Smooth muscle cell (in vitro differentiated cells): ENCODE measurements at regions not wholly inside any gene's neighbourhood (a gene's known extent, or its start where the extent isn't known, plus 50 kb on each side); places are given as distances from the start of the nearest gene placed in this dataset.

Source experiments
- DNase-seq: peaks from one replicate; lab custom pipeline; 2025; ENCODE audit not compliant: unreplicated experiment; lab: John Stamatoyannopoulos, UW
- H2AFZ ChIP-seq: fragments of 200-600 bp; sonication (generic); 2 replicates; pipeline ENCODE4 v1.6.0; 2016; ENCODE audit warnings: antibody characterized with exemption, low read depth, mild to moderate bottlenecking
- H3F3A ChIP-seq: fragments of 200-600 bp; sonication (generic); 2 replicates; pipeline ENCODE4 v1.6.0; 2017; ENCODE audit warnings: antibody characterized with exemption, low read depth
- H3K27ac ChIP-seq: fragments of 200-600 bp; sonication (generic); 2 replicates; pipeline ENCODE4 v1.5.1; 2016; ENCODE audit warnings: low read depth, mild to moderate bottlenecking
- H3K27me3 ChIP-seq: fragments of 200-600 bp; sonication (generic); 2 replicates; pipeline ENCODE4 v1.6.1; 2016; ENCODE audit warnings: low read depth, mild to moderate bottlenecking
- H3K36me3 ChIP-seq: fragments of 200-600 bp; sonication (generic); 2 replicates; pipeline ENCODE4 v1.5.1; 2016; ENCODE audit warnings: low read depth
- H3K4me1 ChIP-seq: fragments of 200-600 bp; sonication (generic); 2 replicates; pipeline ENCODE4 v1.5.1; 2016; ENCODE audit warnings: low read depth
- H3K4me2 ChIP-seq: fragments of 200-600 bp; sonication (generic); 2 replicates; pipeline ENCODE4 v1.6.0; 2016; ENCODE audit warnings: mild to moderate bottlenecking
- H3K4me3 ChIP-seq: fragments of 200-600 bp; sonication (generic); 2 replicates; pipeline ENCODE4 v1.5.1; 2016; ENCODE audit warnings: mild to moderate bottlenecking
- H3K79me2 ChIP-seq: fragments of 200-600 bp; sonication (generic); 2 replicates; pipeline ENCODE4 v1.6.0; 2016; ENCODE audit warnings: low read depth, mild to moderate bottlenecking
- H3K9ac ChIP-seq: fragments of 200-600 bp; sonication (generic); 2 replicates; pipeline ENCODE4 v1.6.0; 2016; ENCODE audit warnings: low read depth
- H3K9me3 ChIP-seq: fragments of 200-600 bp; sonication (generic); replicated peaks from 2 replicates; pipeline ENCODE4 v1.5.1; 2016; ENCODE audit warnings: low read depth
- H4K20me1 ChIP-seq: fragments of 200-600 bp; sonication (generic); 2 replicates; pipeline ENCODE4 v1.6.0; 2016; ENCODE audit warnings: low read depth
- WGBS: methylation state at CpG from one replicate; pipeline ENCODE4 v1.1.7; 2016; ENCODE audit warnings: low lambda C conversion rate; 5-methylcytosine and 5-hydroxymethylcytosine counted together
- TF ChIP-seq, protein P1 (sequence below): fragments of 200-600 bp; sonication (generic); IDR thresholded peaks from 2 replicates; pipeline ENCODE4 v1.5.1; 2017; ENCODE audit warnings: borderline replicate concordance, mild to moderate bottlenecking, antibody characterized with exemption; ENCODE audit not compliant: insufficient read depth, poor library complexity, severe bottlenecking

- no peak overlapping the region for H3K27ac ChIP-seq
- H3K9me3 ChIP-seq: no peaks in the 10 kb centered on the region
- H3K4me2 ChIP-seq: no peak overlapping the region
- no peaks in the 10 kb centered on the region for H3F3A ChIP-seq
- H3K27me3 ChIP-seq: no peaks in the 10 kb centered on the region
- no peaks in the 10 kb centered on the region for H4K20me1 ChIP-seq
- H3K4me1 ChIP-seq: no peaks in the 10 kb centered on the region
- H3K9ac ChIP-seq: no peak overlapping the region
- no peak overlapping the region for H3K4me3 ChIP-seq
- H3K79me2 ChIP-seq: no peaks in the 10 kb centered on the region
- DNase-seq: no peak
- no peaks in the 10 kb centered on the region for H3K36me3 ChIP-seq
- WGBS: 96% methylated on average over 2 of the region's 2 CpGs
- H2AFZ ChIP-seq: no peak overlapping the region
- TF ChIP-seq, protein P1, sequence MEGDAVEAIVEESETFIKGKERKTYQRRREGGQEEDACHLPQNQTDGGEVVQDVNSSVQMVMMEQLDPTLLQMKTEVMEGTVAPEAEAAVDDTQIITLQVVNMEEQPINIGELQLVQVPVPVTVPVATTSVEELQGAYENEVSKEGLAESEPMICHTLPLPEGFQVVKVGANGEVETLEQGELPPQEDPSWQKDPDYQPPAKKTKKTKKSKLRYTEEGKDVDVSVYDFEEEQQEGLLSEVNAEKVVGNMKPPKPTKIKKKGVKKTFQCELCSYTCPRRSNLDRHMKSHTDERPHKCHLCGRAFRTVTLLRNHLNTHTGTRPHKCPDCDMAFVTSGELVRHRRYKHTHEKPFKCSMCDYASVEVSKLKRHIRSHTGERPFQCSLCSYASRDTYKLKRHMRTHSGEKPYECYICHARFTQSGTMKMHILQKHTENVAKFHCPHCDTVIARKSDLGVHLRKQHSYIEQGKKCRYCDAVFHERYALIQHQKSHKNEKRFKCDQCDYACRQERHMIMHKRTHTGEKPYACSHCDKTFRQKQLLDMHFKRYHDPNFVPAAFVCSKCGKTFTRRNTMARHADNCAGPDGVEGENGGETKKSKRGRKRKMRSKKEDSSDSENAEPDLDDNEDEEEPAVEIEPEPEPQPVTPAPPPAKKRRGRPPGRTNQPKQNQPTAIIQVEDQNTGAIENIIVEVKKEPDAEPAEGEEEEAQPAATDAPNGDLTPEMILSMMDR: no peak
Measured at GRCh38 chr4:123198706-123199105, 197.9 kb upstream of the SPRY1 start.

DNA sequence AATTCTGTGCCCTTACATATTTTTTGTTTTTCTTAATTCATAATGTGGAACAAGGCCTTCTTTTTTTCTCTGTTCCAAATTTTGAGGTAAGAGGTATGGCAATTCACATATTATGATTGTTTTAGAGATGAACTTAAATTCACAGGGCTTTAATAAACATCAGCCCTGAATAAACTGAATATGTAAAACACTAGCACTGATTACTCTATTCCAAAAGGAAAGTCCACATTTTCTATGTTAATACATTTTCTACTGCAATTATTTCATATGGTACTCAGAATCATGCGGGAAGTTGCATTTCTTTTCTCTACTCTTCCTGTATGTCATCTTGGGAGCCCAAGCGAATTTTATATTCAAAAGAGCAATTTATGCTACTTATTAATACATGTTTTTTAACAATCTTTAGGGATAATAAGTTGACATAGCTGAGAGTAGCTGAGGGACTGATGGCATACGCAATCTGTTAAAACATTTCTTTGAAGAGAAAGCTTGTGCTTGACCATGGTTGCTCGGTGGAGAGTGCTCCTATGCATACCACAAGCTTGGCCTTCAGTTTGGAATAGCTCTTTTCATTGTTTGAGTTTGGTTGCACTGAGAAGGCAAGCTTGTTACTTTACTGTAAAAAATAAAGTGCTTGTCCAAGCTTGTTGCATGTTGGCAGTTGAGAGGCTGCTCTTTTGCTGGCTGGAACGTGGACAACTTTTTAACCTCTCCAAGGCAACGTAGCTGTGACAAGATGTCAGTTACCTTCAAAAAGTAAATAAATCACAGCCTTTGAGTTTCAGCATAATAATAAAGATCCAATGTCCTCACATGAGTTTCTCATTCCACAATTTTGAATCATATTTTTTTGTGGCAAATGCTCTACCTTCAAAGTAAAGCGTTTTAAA, 196.3 kb upstream of the SPRY1 start:
- no peak overlapping the region for H3K27ac ChIP-seq
- H2AFZ ChIP-seq: no peak overlapping the region
- H3K27me3 ChIP-seq: no peaks in the 10 kb centered on the region
- no peaks in the 10 kb centered on the region for H3K9me3 ChIP-seq
- TF ChIP-seq, protein P1: no peak
- no peaks in the 10 kb centered on the region for H3K79me2 ChIP-seq
- H3F3A ChIP-seq: no peaks in the 10 kb centered on the region
- H4K20me1 ChIP-seq: no peaks in the 10 kb centered on the region
- H3K4me2 ChIP-seq: no peak overlapping the region
- no peak overlapping the region for H3K9ac ChIP-seq
- no peaks in the 10 kb centered on the region for H3K36me3 ChIP-seq
- WGBS: 91% methylated on average over 7 of the region's 7 CpGs
- no peaks in the 10 kb centered on the region for H3K4me1 ChIP-seq
- H3K4me3 ChIP-seq: no peak overlapping the region
- no peak for DNase-seq

- Histone ChIP-seq H3K27me3 (no peaks in the 10 kb centered on the region), H2AFZ (no peak overlapping the region), H3K79me2 (no peaks in the 10 kb centered on the region), H3F3A (no peaks in the 10 kb centered on the region), H3K9ac (no peak overlapping the region), H3K27ac (no peak overlapping the region), H3K4me1 (no peaks in the 10 kb centered on the region), H3K9me3 (no peaks in the 10 kb centered on the region), H4K20me1 (no peaks in the 10 kb centered on the region), H3K4me2 (no peak overlapping the region), H3K36me3 (no peaks in the 10 kb centered on the region), H3K4me3 (no peak overlapping the region)
- WGBS: 58% methylated on average over 1 of the region's 1 CpG
- TF ChIP-seq, protein P1: no peak
- no peak for DNase-seq
Measured at GRCh38 chr4:123204737-123205136, 191.9 kb upstream of the SPRY1 start.

- H3K4me3 ChIP-seq: no peak overlapping the region
- no peaks in the 10 kb centered on the region for H3K4me1 ChIP-seq
- no peak for DNase-seq
- no peak overlapping the region for H3K9ac ChIP-seq
- no peak overlapping the region for H3K4me2 ChIP-seq
- 97% methylated on average over 3 of the region's 3 CpGs for WGBS
- H2AFZ ChIP-seq: no peak overlapping the region
- H4K20me1 ChIP-seq: no peaks in the 10 kb centered on the region
- H3K27ac ChIP-seq: no peak overlapping the region
- TF ChIP-seq, protein P1: no peak
- no peaks in the 10 kb centered on the region for H3K79me2 ChIP-seq
- no peaks in the 10 kb centered on the region for H3K27me3 ChIP-seq
- no peaks in the 10 kb centered on the region for H3K9me3 ChIP-seq
- H3K36me3 ChIP-seq: no peaks in the 10 kb centered on the region
- no peaks in the 10 kb centered on the region for H3F3A ChIP-seq
Measured at GRCh38 chr4:123206016-123206415, 190.6 kb upstream of the SPRY1 start.
